Endothelial cell of umbilical vein (primary cell): ENCODE measurements at regions not wholly inside any gene's neighbourhood (a gene's known extent, or its start where the extent isn't known, plus 50 kb on each side); places are given as distances from the start of the nearest gene placed in this dataset.

Experiments
- BruUV-seq: library from RNA; stranded (reverse); fragments of 400-500 nt; replicated peaks from 2 replicates; lab custom pipeline; 2021; lab: Mats Ljungman, UMichigan
- CTCF ChIA-PET: fragments of 300-600, 350-600 bp; sonication (Branson Sonifier 250); formaldehyde crosslinking; loops from one replicate; lab custom pipeline; 2021; ENCODE audit warnings: antibody characterized with exemption, inconsistent platforms; lab: Charles Lee
- POLR2A ChIA-PET: fragments of 300-600, 350-600 bp; sonication (Branson Sonifier 250); formaldehyde crosslinking; loops from one replicate; lab custom pipeline; 2021; ENCODE audit warnings: antibody characterized with exemption, inconsistent platforms; lab: Charles Lee
- DNase-seq: peaks from one replicate; pipeline ENCODE4 v3.0.0-alpha.2; 2011; ENCODE audit warnings: low read depth, low spot score
- FAIRE-seq: peaks from 2 replicates; lab custom pipeline; 2011; peaks lifted over from hg19 to GRCh38; lab: Jason Lieb, UNC
- H2AFZ ChIP-seq: 2 replicates; pipeline ENCODE4 v1.6.0; 2012; ENCODE audit warnings: low read depth, low read length, control low read depth, inconsistent platforms
- H3K27ac ChIP-seq: 2 replicates; pipeline ENCODE4 v1.5.1; 2011; ENCODE audit warnings: low read depth, mild to moderate bottlenecking, control low read depth, low read length, moderate library complexity; ENCODE audit not compliant: insufficient read depth
- H3K27me3 ChIP-seq, 2 experiments: 2 replicates each; pipeline versions ENCODE4 v1.6.0 to v1.6.1; 2011; ENCODE audit warnings: low read length in 2 of 2, mixed read lengths in 1 of 2; ENCODE audit not compliant: control insufficient read depth in 2 of 2, insufficient read depth in 2 of 2
- H3K36me3 ChIP-seq, 2 experiments: 2 replicates in 1 of 2; 3 replicates in 1 of 2; pipeline ENCODE4 v1.5.1; 2011; ENCODE audit warnings: low read length in 2 of 2, mild to moderate bottlenecking in 1 of 2, moderate library complexity in 1 of 2; ENCODE audit not compliant: control insufficient read depth in 2 of 2, insufficient read depth in 2 of 2; ENCODE audit errors: extremely low read depth in 1 of 2
- H3K4me1 ChIP-seq: 3 replicates; pipeline ENCODE4 v1.5.1; 2011; ENCODE audit warnings: mild to moderate bottlenecking, low read length; ENCODE audit not compliant: control insufficient read depth, insufficient read depth; ENCODE audit errors: extremely low read depth
- H3K4me2 ChIP-seq: 2 replicates; pipeline ENCODE4 v1.6.1; 2011; ENCODE audit warnings: low read length, control low read depth, mixed read lengths; ENCODE audit not compliant: insufficient read depth
- H3K4me3 ChIP-seq, 3 experiments: fragments of 200-600 bp in 1 of 3; sonication (generic), shearing (Covaris generic) in 1 of 3; replicated peaks in 1 of 3; 2 replicates each; pipeline ENCODE4 v1.5.1; 2011 to 2016; ENCODE audit warnings: control low read depth in 3 of 3, low read length in 3 of 3, mild to moderate bottlenecking in 2 of 3, inconsistent platforms in 1 of 3, low read depth in 1 of 3, moderate library complexity in 1 of 3; ENCODE audit not compliant: insufficient read depth in 1 of 3
- H3K79me2 ChIP-seq: 2 replicates; pipeline ENCODE4 v1.6.0; 2012; ENCODE audit warnings: low read length, inconsistent platforms; ENCODE audit not compliant: control insufficient read depth, insufficient read depth
- H3K9ac ChIP-seq: replicated peaks from 2 replicates; pipeline ENCODE3; 2011; ENCODE audit warnings: low read length, control low read depth; ENCODE audit not compliant: insufficient read depth; ENCODE audit errors: extremely low read depth
- H3K9me1 ChIP-seq: replicated peaks from 3 replicates; pipeline ENCODE4 v1.6.0; 2011; ENCODE audit warnings: mild to moderate bottlenecking, low read length; ENCODE audit not compliant: control insufficient read depth, insufficient read depth; ENCODE audit errors: extremely low read depth
- H3K9me3 ChIP-seq: replicated peaks from 2 replicates; pipeline ENCODE4 v1.5.1; 2012; ENCODE audit warnings: low read length, inconsistent platforms; ENCODE audit not compliant: control insufficient read depth, insufficient read depth
- H4K20me1 ChIP-seq: replicated peaks from 2 replicates; pipeline ENCODE3; 2011; ENCODE audit warnings: mild to moderate bottlenecking, low read length; ENCODE audit not compliant: control insufficient read depth, insufficient read depth; ENCODE audit errors: extremely low read depth
- CTCF ChIP-seq, 2 donors: IDR thresholded peaks; 1 replicate in 1 of 2; 2 replicates in 1 of 2; pipeline ENCODE4 v1.5.1; 2011; ENCODE audit warnings: low read length in 2 of 2, mild to moderate bottlenecking in 2 of 2, moderate library complexity in 2 of 2, control low read depth in 1 of 2, inconsistent platforms in 1 of 2, low read depth in 1 of 2; ENCODE audit not compliant: insufficient read depth in 1 of 2; ENCODE audit errors: extremely low read depth in 1 of 2
- EZH2 ChIP-seq: IDR thresholded peaks from 2 replicates; pipeline ENCODE4 v1.6.1; 2012; ENCODE audit warnings: borderline replicate concordance, low read depth, mild to moderate bottlenecking, moderate library complexity, low read length, inconsistent platforms; ENCODE audit not compliant: severe bottlenecking
- FOS ChIP-seq: IDR thresholded peaks from 2 replicates; pipeline ENCODE4 v1.6.1; 2011; ENCODE audit warnings: mild to moderate bottlenecking, low read length, moderate library complexity, borderline replicate concordance; ENCODE audit not compliant: insufficient read depth
- GATA2 ChIP-seq: IDR thresholded peaks from 2 replicates; pipeline ENCODE4 v1.7.0; 2011; ENCODE audit warnings: low read depth, mild to moderate bottlenecking, moderate library complexity, mixed read lengths, low read length; ENCODE audit not compliant: insufficient read length, insufficient read depth
- JUN ChIP-seq: IDR thresholded peaks from 2 replicates; pipeline ENCODE4 v1.6.1; 2011; ENCODE audit warnings: borderline replicate concordance, low read depth; ENCODE audit not compliant: insufficient read length, insufficient read depth
- MAX ChIP-seq: IDR thresholded peaks from 2 replicates; pipeline ENCODE4 v1.6.1; 2011; ENCODE audit not compliant: insufficient read depth, insufficient read length
- MYC ChIP-seq: IDR thresholded peaks from one replicate; pipeline ENCODE4 v1.6.1; 2011; ENCODE audit warnings: mild to moderate bottlenecking, low read depth, low read length
- POLR2A ChIP-seq: IDR thresholded peaks from 2 replicates; pipeline ENCODE4 v1.6.1; 2012; ENCODE audit warnings: low read depth, mild to moderate bottlenecking, control low read depth, low read length
- POLR2AphosphoS5 ChIP-seq: IDR thresholded peaks from 2 replicates; pipeline ENCODE4 v1.6.1; 2012; ENCODE audit warnings: low read depth, mild to moderate bottlenecking, control low read depth, low read length, moderate library complexity; ENCODE audit not compliant: insufficient read depth
- dilution Hi-C: fragments of 300-500 bp; cut with MboI; formaldehyde crosslinking; loops from one replicate; pipeline ENCODE4 v1.15.0; 2019; ENCODE audit warnings: low sequenced_read_pairs; ENCODE audit not compliant: extremely low pct_ligation_motif_present
- intact Hi-C: fragments of 100-400 bp; cut with micrococcal nuclease; formaldehyde crosslinking; loops from one replicate; pipeline ENCODE4 v1.10.0; 2022

GRCh38 chr9:22356985-22357384 is 89.6 kb upstream of the DMRTA1 start:
- dilution Hi-C loops = no loop called here
- H4K20me1 ChIP-seq = no peaks in the 10 kb centered on the region
- DNase-seq (no peak), FAIRE-seq (no peak)
- no peaks in the 10 kb centered on the region for H3K27me3 ChIP-seq
- no peak for TF ChIP-seq EZH2
- no peak for TF ChIP-seq POLR2AphosphoS5
- TF ChIP-seq MYC = no peak
- no peak for TF ChIP-seq POLR2A
- TF ChIP-seq CTCF (IDR thresholded peaks at IDR 0.05; ENCODE audit: extremely low read depth in 1 of 2, insufficient read depth in 1 of 2, low read depth in 1 of 2, low read length in 2 of 2) = no peak
- TF ChIP-seq JUN = no peak
- TF ChIP-seq FOS = no peak
- TF ChIP-seq GATA2 = no peak
- no peak for TF ChIP-seq MAX
- no peak overlapping the region for H3K4me2 ChIP-seq
- no peaks in the 10 kb centered on the region for H3K79me2 ChIP-seq
- ChIA-PET POLR2A (no interaction called here), CTCF (no interaction called here)
- no peak overlapping the region for H3K27ac ChIP-seq
- H2AFZ ChIP-seq = no peak overlapping the region
- H3K9me1 ChIP-seq = no peaks in the 10 kb centered on the region
- no TSS peak for BruUV-seq
- H3K9me3 ChIP-seq = no peaks in the 10 kb centered on the region
- H3K4me1 ChIP-seq = no peaks in the 10 kb centered on the region
- no peak overlapping the region for H3K4me3 ChIP-seq
- H3K36me3 ChIP-seq = no peaks in the 10 kb centered on the region
- no peak overlapping the region for H3K9ac ChIP-seq
- intact Hi-C loops = no loop called here
